OCI-LY1 (cell line): ENCODE measurements at regions not wholly inside any gene's neighbourhood (a gene's known extent, or its start where the extent isn't known, plus 50 kb on each side); places are given as distances from the start of the nearest gene placed in this dataset.

ENCODE experiments used
- H2AFZ ChIP-seq: fragments of 200-600 bp; sonication (generic), shearing (Covaris generic); 2 replicates; pipeline ENCODE4 v1.6.0; 2014; ENCODE audit warnings: antibody characterized with exemption, mild to moderate bottlenecking, low read length
- H3F3A ChIP-seq: fragments of 200-600 bp; sonication (generic), shearing (Covaris generic); 2 replicates; pipeline ENCODE4 v1.6.0; 2014; ENCODE audit warnings: mild to moderate bottlenecking, antibody characterized with exemption, low read length, moderate library complexity; ENCODE audit not compliant: insufficient read depth
- H3K27ac ChIP-seq: fragments of 200-600 bp; sonication (generic); 2 replicates; pipeline ENCODE4 v1.5.1; 2014; ENCODE audit warnings: low read length, mixed run types, mild to moderate bottlenecking, low read depth; ENCODE audit not compliant: poor library complexity, severe bottlenecking
- H3K27me3 ChIP-seq: fragments of 200-600 bp; sonication (generic); 2 replicates; pipeline ENCODE4 v1.6.0; 2014; ENCODE audit warnings: antibody characterized with exemption, mild to moderate bottlenecking, low read length, moderate library complexity; ENCODE audit not compliant: insufficient read depth
- H3K36me3 ChIP-seq: fragments of 200-600 bp; sonication (generic); 2 replicates; pipeline ENCODE4 v1.6.1; 2014; ENCODE audit warnings: mild to moderate bottlenecking, antibody characterized with exemption, low read length, moderate library complexity, mixed read lengths; ENCODE audit not compliant: insufficient read depth
- H3K4me1 ChIP-seq: fragments of 200-600 bp; sonication (generic); 2 replicates; pipeline ENCODE4 v1.5.1; 2014; ENCODE audit warnings: mild to moderate bottlenecking, low read length, moderate library complexity; ENCODE audit not compliant: insufficient read depth, severe bottlenecking
- H3K4me2 ChIP-seq: fragments of 200-600 bp; sonication (generic), shearing (Covaris generic); 2 replicates; pipeline ENCODE4 v1.6.1; 2014; ENCODE audit warnings: low read length
- H3K4me3 ChIP-seq: fragments of 200-600 bp; sonication (generic); 2 replicates; pipeline ENCODE4 v1.5.1; 2014; ENCODE audit warnings: low read length, low read depth, mild to moderate bottlenecking, mixed read lengths; ENCODE audit not compliant: poor library complexity, severe bottlenecking
- H3K79me2 ChIP-seq: fragments of 200-600 bp; shearing (Covaris generic); 2 replicates; pipeline ENCODE4 v1.6.1; 2016; ENCODE audit warnings: mixed run types, low read length, mixed read lengths; ENCODE audit not compliant: insufficient read depth
- H3K9ac ChIP-seq: fragments of 200-600 bp; sonication (generic), shearing (Covaris generic); 2 replicates; pipeline ENCODE4 v1.6.1; 2014; ENCODE audit warnings: mild to moderate bottlenecking, low read length, mixed read lengths
- H3K9me2 ChIP-seq: fragments of 200-600 bp; sonication (generic), shearing (Covaris generic); 2 replicates; pipeline ENCODE4 v1.6.1; 2014; ENCODE audit warnings: low read depth, mild to moderate bottlenecking, low read length, mixed read lengths
- H3K9me3 ChIP-seq: fragments of 200-600 bp; shearing (Covaris generic); 2 replicates; pipeline ENCODE4 v1.6.1; 2014; ENCODE audit warnings: low read length, mixed read lengths
- H4K20me1 ChIP-seq: fragments of 200-600 bp; sonication (generic), shearing (Covaris generic); 2 replicates; pipeline ENCODE4 v1.6.0; 2016; ENCODE audit warnings: mild to moderate bottlenecking, low read length; ENCODE audit not compliant: insufficient read depth
- EZH2 ChIP-seq: fragments of 200-600 bp; sonication (generic), shearing (Covaris generic); IDR thresholded peaks from 2 replicates; pipeline ENCODE4 v1.8.0; 2017; ENCODE audit warnings: borderline replicate concordance, mixed run types, mild to moderate bottlenecking, antibody characterized with exemption, low read length, moderate library complexity, mixed read lengths
- TF ChIP-seq, protein P1 (sequence below): fragments of 200-600 bp; sonication (generic), shearing (Covaris generic); IDR thresholded peaks from 2 replicates; pipeline ENCODE4 v1.5.1; 2017; ENCODE audit warnings: mild to moderate bottlenecking, antibody characterized with exemption, low read length, moderate library complexity, mixed read lengths

DNA sequence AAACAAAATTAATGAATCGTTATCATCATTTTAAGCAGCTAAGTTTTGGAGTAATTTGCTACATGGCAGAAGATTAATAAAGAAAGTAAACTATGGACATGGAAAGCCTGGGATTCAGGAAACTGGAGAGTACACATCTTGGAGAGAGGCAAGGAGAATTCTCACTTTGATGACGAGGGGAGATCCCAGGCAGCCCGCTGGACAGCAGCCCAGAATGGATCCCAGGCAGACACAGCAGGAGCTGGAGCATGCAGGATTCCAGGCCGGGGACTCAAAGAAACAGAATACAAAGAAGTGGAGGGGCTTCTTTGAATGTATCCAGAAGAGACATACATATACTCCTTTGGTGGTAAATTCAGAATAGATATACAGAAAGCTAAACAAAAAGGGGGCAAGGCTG is 118.0 kb upstream of the ATP6AP2 start:
- no peaks in the 10 kb centered on the region for H4K20me1 ChIP-seq
- no peaks in the 10 kb centered on the region for H3K79me2 ChIP-seq
- H3K4me1 ChIP-seq: no peaks in the 10 kb centered on the region
- H3K4me2 ChIP-seq: no peak overlapping the region
- H3K4me3 ChIP-seq: no peak overlapping the region
- no peaks in the 10 kb centered on the region for H3F3A ChIP-seq
- H3K9me3 ChIP-seq: no peaks in the 10 kb centered on the region
- TF ChIP-seq, protein P1, sequence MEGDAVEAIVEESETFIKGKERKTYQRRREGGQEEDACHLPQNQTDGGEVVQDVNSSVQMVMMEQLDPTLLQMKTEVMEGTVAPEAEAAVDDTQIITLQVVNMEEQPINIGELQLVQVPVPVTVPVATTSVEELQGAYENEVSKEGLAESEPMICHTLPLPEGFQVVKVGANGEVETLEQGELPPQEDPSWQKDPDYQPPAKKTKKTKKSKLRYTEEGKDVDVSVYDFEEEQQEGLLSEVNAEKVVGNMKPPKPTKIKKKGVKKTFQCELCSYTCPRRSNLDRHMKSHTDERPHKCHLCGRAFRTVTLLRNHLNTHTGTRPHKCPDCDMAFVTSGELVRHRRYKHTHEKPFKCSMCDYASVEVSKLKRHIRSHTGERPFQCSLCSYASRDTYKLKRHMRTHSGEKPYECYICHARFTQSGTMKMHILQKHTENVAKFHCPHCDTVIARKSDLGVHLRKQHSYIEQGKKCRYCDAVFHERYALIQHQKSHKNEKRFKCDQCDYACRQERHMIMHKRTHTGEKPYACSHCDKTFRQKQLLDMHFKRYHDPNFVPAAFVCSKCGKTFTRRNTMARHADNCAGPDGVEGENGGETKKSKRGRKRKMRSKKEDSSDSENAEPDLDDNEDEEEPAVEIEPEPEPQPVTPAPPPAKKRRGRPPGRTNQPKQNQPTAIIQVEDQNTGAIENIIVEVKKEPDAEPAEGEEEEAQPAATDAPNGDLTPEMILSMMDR: no peak
- TF ChIP-seq EZH2: no peak
- H3K27me3 ChIP-seq: no peaks in the 10 kb centered on the region
- H2AFZ ChIP-seq: no peak overlapping the region
- H3K9me2 ChIP-seq: no peaks in the 10 kb centered on the region
- H3K27ac ChIP-seq: no peak overlapping the region
- no peaks in the 10 kb centered on the region for H3K36me3 ChIP-seq
- H3K9ac ChIP-seq: no peak overlapping the region

DNA sequence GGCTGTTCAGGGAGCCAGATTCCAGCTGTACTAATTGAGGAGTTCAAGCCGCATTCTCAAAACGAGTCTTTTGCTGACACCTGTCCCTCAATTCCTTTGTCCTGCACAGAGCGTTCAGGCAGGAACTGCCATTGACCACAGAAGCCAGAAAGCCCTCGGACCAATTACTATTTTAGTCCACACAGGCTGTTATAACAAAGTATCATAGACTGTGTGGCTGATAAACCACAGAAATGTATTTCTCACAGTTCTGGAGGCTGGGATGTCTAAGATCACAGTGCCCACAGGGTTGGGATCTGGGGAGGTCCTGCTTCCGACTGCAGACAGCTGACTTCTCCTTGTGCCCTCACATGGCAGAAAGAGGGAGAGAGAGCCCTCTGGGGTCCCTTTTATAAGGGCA is 119.8 kb upstream of the ATP6AP2 start:
- no peaks in the 10 kb centered on the region for H4K20me1 ChIP-seq
- no peaks in the 10 kb centered on the region for H3K4me1 ChIP-seq
- no peaks in the 10 kb centered on the region for H3K9me2 ChIP-seq
- H3K79me2 ChIP-seq: no peaks in the 10 kb centered on the region
- H3K36me3 ChIP-seq: no peaks in the 10 kb centered on the region
- no peak overlapping the region for H3K9ac ChIP-seq
- no peak overlapping the region for H3K27ac ChIP-seq
- no peak for TF ChIP-seq EZH2
- TF ChIP-seq, protein P1: no peak
- no peaks in the 10 kb centered on the region for H3F3A ChIP-seq
- H2AFZ ChIP-seq: no peak overlapping the region
- H3K4me2 ChIP-seq: no peak overlapping the region
- H3K4me3 ChIP-seq: no peak overlapping the region
- no peaks in the 10 kb centered on the region for H3K9me3 ChIP-seq
- H3K27me3 ChIP-seq: no peaks in the 10 kb centered on the region

DNA sequence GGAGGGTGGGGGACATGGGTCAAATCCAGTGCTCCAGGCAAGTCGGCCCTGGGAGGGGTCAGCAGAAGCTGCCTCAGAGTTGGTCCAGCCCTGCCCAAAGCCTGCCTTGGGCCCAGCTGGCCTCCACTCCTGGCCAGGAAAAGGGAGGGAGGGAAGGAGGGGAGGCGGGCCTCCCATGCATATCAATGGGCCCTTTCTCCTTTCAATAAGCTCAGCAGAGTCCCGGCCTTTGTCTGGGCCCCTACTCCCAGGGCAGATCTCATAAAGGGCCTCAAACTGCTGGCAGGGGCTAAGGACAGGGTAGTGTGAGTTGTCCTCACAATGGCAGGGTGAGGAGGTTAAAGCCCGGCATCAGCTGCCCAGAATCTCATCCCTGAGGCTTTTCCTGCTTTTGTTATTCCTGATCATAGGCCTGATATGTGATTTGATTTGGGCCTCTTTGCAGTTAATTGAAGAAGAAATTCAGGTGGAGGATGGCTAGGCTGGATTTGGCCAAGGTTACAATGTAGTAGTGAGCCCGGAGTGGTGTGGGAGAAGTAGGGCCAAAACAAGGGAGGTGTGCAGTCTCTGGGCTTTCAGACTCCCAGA is 121.1 kb upstream of the ATP6AP2 start:
- Histone ChIP-seq H4K20me1 (no peaks in the 10 kb centered on the region), H3K4me1 (no peaks in the 10 kb centered on the region), H3K4me2 (no peak overlapping the region), H3K36me3 (no peaks in the 10 kb centered on the region), H3F3A (no peaks in the 10 kb centered on the region), H3K27ac (no peak overlapping the region), H3K9ac (no peak overlapping the region), H3K9me2 (no peaks in the 10 kb centered on the region), H3K27me3 (no peaks in the 10 kb centered on the region), H3K9me3 (no peaks in the 10 kb centered on the region), H3K79me2 (no peaks in the 10 kb centered on the region), H2AFZ (no peak overlapping the region), H3K4me3 (no peak overlapping the region)
- TF ChIP-seq EZH2: no peak
- TF ChIP-seq, protein P1: no peak
